NT2/D1 (cell line): ENCODE measurements at regions not wholly inside any gene's neighbourhood (a gene's known extent, or its start where the extent isn't known, plus 50 kb on each side); places are given as distances from the start of the nearest gene placed in this dataset.

Source experiments
- SUZ12 ChIP-seq: IDR thresholded peaks from 2 replicates; pipeline ENCODE4 v1.6.1; 2011; ENCODE audit not compliant: insufficient read length, insufficient read depth; ENCODE audit errors: extremely low read depth
- YY1 ChIP-seq: IDR thresholded peaks from 2 replicates; pipeline ENCODE4 v1.6.1; 2011; ENCODE audit not compliant: insufficient read length, insufficient read depth
- ZNF274 ChIP-seq: IDR thresholded peaks from 2 replicates; pipeline ENCODE4 v1.6.1; 2011; ENCODE audit warnings: mild to moderate bottlenecking, low read depth, low read length

GRCh38 chr6:9168669-9169068, 733.3 kb upstream of the SLC35B3 start:
- TF ChIP-seq SUZ12 (no peak), YY1 (no peak), ZNF274 (no peak)
